HAP-1 (cell line): ENCODE measurements at regions not wholly inside any gene's neighbourhood (a gene's known extent, or its start where the extent isn't known, plus 50 kb on each side); places are given as distances from the start of the nearest gene placed in this dataset.
"Not testable (repeated sequence)": the region's sequence is repeated elsewhere in the genome, so short reads cannot be mapped to it uniquely, and the experiment has no call there.

Experiments used
- DNase-seq, 2 experiments: peaks; one replicate each; pipeline ENCODE4 v3.0.0-alpha.2; 2016 to 2020; ENCODE audit warnings: low spot score in 2 of 2
- H3K27me3 ChIP-seq: fragments of 250-450 bp; sonication (Bioruptor Pico); 2 replicates; pipeline ENCODE4 v1.5.1; 2020; ENCODE audit warnings: low read depth, mild to moderate bottlenecking, moderate library complexity
- H3K36me3 ChIP-seq: fragments of 250-450 bp; sonication (Bioruptor Pico); replicated peaks from 2 replicates; pipeline ENCODE4 v1.5.1; 2020; ENCODE audit warnings: mild to moderate bottlenecking
- H3K4me1 ChIP-seq: fragments of 250-450 bp; sonication (Bioruptor Pico); 2 replicates; pipeline ENCODE4 v1.5.1; 2020; ENCODE audit warnings: mild to moderate bottlenecking
- H3K4me3 ChIP-seq: fragments of 250-450 bp; sonication (Bioruptor Pico); 2 replicates; pipeline ENCODE4 v1.5.1; 2020; ENCODE audit warnings: mild to moderate bottlenecking, moderate library complexity
- H3K9me3 ChIP-seq: fragments of 250-450 bp; sonication (Bioruptor Pico); 2 replicates; pipeline ENCODE4 v1.5.1; 2020; ENCODE audit warnings: mild to moderate bottlenecking, moderate library complexity
- in situ Hi-C: fragments of 300-500 bp; cut with MboI; formaldehyde crosslinking; loops from 3 replicates; pipeline ENCODE4 v1.14.3; 2020; ENCODE audit warnings: low sequenced_read_pairs, inconsistent platforms, mixed read lengths

DNA sequence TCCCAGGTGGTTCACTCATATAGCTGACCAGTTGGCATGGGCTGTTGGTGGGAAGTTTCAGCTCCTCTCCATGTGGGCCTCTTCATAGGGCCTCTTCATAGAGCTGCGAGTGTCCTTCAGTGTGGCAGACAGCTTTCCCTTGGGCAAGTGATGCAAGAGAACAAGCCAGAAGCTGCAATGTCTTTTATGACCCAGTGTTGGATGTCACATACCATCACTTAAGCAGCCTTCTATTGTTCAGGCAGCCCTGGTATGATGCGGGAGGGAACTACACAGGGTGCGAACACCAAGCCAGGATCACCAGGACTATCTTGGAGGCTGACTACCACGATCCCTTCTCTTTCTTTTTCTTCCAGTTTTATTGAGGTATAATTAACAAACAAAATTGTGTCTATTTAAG, 126.5 kb upstream of the ITGA6 start:
- in situ Hi-C loops = no loop called here
- no peaks in the 10 kb centered on the region for H3K36me3 ChIP-seq
- no peaks in the 10 kb centered on the region for H3K9me3 ChIP-seq
- no peak overlapping the region for H3K4me3 ChIP-seq
- peaks cover 5% of the 10 kb centered on the region for H3K4me1 ChIP-seq
- no peak for DNase-seq
- peaks cover 21% of the 10 kb centered on the region for H3K27me3 ChIP-seq

DNA sequence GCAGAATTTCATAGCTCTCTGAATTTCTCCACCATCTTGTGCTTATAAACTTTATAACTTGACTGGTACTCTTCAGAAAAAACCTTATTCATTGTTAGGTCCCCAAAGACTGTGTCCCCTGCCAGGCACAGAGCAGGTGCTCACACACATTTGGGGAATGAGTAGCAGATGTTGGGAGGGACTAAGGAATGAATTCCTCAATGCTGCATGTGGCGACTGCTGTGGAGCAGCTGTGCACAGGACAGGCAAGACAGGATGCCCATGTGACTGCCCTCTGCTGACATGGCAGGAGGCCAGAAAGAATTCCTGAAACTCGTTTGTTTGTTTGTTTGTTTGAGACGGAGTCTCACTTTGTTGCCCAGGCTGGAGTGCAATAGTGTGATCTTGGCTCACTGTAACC, 122.3 kb upstream of the ITGA6 start:
- Histone ChIP-seq H3K4me1 (no peaks in the 10 kb centered on the region), H3K4me3 (no peak overlapping the region), H3K9me3 (no peaks in the 10 kb centered on the region), H3K36me3 (no peaks in the 10 kb centered on the region), H3K27me3 (0 out of 2 replicates have a peak, but pooled peaks cover 5% of the 10 kb centered on the region)
- DNase-seq = no peak
- in situ Hi-C loops = no loop called here

DNA sequence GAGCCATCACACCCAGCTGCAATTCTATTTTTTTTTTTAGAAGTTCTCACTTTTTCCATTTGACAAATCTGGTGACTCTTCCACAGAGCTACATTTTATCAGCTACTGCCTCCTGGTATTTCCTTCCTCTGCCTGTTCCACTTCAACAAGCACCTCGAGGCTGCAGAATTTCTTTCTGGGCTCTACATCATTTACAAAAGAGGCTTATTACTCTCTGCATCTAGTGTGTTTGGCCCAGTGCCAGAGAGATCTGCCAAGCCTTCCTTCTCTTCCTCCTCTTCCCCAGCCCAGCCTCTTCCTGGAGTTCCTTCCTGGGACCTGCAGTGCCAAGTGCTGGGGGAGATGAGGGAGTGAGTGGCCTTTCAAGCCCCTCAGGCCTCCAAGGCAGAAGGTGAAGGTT, 119.6 kb upstream of the ITGA6 start:
- in situ Hi-C loops = no loop called here
- no peaks in the 10 kb centered on the region for H3K36me3 ChIP-seq
- H3K9me3 ChIP-seq = no peaks in the 10 kb centered on the region
- no peaks in the 10 kb centered on the region for H3K27me3 ChIP-seq
- peak in 1 of 2 experiments; percentile 21 for DNase-seq
- no peak overlapping the region for H3K4me3 ChIP-seq
- no peaks in the 10 kb centered on the region for H3K4me1 ChIP-seq

DNA sequence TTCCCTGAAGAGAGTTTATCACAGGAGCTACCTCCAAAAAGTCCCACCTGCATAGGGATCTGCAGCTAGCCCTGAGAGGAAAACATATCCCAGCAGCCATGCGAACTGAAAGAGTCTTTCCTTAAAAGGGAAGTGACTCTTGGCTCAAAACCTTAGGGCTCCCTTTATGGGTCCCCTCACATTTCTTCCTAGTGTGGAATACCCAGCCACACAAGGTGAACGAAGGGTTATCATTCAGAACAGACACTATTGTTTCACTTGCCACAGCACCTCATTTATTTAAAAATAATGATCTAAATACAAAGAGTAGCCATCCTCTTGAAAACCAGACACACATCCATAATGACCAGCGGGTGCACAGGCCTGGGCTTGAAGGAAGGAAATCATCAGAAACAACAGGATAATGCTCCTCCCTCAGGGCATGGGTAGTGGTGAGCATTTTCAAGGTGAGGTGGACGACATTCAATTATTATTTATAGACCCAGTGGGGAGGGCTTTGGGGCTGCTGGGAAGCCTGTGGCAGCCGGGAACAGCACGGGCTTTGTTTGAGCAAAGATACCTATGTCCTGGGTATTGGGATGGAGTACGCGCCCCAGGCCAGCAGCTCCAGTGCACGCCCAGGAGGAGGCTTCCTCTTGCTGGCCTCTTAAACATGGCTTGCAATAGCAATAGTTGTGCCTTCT, 119.0 kb upstream of the ITGA6 start:
- Histone ChIP-seq H3K9me3 (no peaks in the 10 kb centered on the region), H3K4me1 (no peaks in the 10 kb centered on the region), H3K27me3 (no peaks in the 10 kb centered on the region), H3K4me3 (no peak overlapping the region), H3K36me3 (no peaks in the 10 kb centered on the region)
- in situ Hi-C loops = no loop called here
- DNase-seq = no peak

DNA sequence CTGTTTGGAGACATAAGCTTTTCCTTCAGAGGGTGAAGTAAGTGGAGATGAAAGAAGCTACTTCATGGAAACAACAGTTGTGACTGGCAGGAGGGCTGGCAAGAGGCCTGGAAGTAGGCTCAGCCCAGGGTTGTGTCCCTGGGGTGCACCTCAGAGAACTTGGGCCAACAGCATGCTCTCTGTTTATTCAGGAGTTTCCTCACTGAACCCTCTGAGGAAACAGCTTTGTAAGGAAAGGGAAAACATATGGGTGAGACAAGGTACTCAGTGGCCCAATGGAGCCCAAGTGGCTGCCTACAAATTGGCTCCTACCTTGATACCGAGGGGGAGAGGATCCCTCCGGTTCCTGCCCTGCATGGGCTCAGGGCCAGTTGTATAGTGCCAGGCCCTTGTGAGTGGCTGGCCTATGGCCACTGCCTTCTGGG, 115.5 kb upstream of the ITGA6 start:
- Histone ChIP-seq H3K4me3 (no peak overlapping the region), H3K9me3 (no peaks in the 10 kb centered on the region), H3K27me3 (no peaks in the 10 kb centered on the region), H3K4me1 (no peaks in the 10 kb centered on the region), H3K36me3 (no peaks in the 10 kb centered on the region)
- no peak for DNase-seq
- in situ Hi-C loops = no loop called here

DNA sequence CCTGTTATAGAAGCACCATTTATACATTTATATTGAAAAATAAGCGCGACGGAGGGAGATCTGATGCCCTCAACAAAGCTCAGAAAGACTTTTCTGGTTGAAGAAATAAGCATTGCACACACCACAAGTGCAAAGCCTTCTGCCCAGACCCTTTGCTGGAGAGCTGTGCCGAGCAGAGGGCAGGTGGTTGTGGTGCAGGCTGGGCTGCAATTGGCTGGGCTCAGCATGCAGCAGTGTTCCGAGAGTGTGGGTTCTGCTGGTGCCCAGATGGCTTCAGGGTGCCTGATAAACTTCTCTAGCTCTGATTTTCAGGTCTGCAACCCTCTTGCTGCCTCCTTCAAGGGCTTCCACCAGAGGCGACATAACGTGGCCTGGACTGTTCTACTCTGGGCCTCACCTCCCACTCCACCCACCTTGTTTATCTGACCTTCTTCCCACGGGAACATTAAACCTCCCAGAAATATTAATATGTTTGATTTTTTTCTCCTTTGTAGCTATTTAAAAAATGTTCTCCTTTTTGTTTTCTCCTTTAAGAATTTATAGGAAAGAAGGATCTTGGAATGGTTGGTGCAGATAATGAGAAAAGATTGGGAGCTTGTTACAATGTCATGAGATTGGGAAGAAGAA, 113.6 kb upstream of the ITGA6 start:
- Histone ChIP-seq H3K4me1 (no peaks in the 10 kb centered on the region), H3K4me3 (no peak overlapping the region), H3K27me3 (no peaks in the 10 kb centered on the region), H3K36me3 (no peaks in the 10 kb centered on the region), H3K9me3 (no peaks in the 10 kb centered on the region)
- in situ Hi-C loops = no loop called here
- no peak for DNase-seq

DNA sequence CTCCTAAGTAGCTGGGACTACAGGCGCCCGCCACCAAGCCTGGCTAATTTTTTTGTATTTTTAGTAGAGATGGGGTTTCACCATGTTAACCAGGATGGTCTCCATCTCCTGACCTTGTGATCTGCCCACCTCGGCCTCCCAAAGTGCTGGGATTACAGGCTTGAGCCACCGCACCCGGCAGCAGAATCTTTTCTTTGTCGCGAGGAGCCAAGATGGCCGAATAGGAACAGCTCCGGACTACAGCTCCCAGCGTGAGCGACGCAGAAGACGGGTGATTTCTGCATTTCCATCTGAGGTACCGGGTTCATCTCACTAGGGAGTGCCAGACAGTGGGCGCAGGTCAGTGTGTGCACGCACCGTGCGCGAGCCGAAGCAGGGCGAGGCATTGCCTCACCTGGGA, 112.3 kb upstream of the ITGA6 start:
- H3K4me3 ChIP-seq, in situ Hi-C loops, H3K9me3 ChIP-seq, DNase-seq, H3K27me3 ChIP-seq, H3K4me1 ChIP-seq, H3K36me3 ChIP-seq: not testable (repeated sequence)

DNA sequence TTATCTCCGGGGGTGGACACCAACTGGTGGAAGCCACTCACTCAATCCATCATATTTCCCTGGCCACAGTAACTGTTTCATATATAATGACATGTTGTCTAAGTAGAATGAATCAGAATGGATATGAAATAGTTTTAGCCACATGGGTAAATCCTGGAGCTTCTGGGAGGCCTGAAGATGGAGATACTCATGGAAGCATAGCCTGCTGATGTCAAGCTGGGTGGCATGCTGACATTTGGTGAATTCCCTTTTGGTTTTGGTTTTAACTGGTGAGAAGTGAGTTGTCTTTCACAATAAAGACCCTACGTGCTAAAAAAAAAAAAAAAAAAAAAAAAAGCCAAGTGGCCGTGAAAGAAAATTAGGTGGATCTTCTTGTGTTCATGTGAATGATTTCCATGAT, 105.3 kb upstream of the ITGA6 start:
- no peak for DNase-seq
- Histone ChIP-seq H3K9me3 (peaks cover 4% of the 10 kb centered on the region; the same call in 1 of the 2 replicates), H3K27me3 (no peaks in the 10 kb centered on the region), H3K36me3 (no peaks in the 10 kb centered on the region), H3K4me1 (no peaks in the 10 kb centered on the region), H3K4me3 (no peak overlapping the region)
- in situ Hi-C loops = no loop called here

DNA sequence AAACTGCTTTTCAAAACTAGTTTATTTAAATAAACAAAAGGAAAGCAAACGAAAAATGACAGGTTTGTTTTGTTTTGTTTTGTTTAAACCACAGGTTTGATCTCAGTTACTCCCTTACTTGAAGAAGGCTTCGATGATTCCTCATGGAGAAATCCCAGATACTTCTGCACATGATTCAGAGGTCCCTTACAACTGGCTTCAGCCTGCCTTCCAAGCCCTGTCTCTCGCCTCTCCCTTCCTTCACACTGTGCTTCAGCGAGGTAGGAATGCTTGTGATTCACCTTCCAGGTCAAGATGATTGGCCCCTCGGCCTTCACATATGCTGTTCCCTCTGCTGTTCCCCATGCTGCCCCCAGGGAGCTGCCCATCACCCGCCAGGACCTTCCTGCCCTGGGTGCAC, 104.1 kb upstream of the ITGA6 start:
- no peaks in the 10 kb centered on the region for H3K36me3 ChIP-seq
- in situ Hi-C loops = no loop called here
- peaks cover 4% of the 10 kb centered on the region; the same call in 1 of the 2 replicates for H3K9me3 ChIP-seq
- DNase-seq = no peak
- no peaks in the 10 kb centered on the region for H3K4me1 ChIP-seq
- H3K4me3 ChIP-seq = no peak overlapping the region
- H3K27me3 ChIP-seq = no peaks in the 10 kb centered on the region

DNA sequence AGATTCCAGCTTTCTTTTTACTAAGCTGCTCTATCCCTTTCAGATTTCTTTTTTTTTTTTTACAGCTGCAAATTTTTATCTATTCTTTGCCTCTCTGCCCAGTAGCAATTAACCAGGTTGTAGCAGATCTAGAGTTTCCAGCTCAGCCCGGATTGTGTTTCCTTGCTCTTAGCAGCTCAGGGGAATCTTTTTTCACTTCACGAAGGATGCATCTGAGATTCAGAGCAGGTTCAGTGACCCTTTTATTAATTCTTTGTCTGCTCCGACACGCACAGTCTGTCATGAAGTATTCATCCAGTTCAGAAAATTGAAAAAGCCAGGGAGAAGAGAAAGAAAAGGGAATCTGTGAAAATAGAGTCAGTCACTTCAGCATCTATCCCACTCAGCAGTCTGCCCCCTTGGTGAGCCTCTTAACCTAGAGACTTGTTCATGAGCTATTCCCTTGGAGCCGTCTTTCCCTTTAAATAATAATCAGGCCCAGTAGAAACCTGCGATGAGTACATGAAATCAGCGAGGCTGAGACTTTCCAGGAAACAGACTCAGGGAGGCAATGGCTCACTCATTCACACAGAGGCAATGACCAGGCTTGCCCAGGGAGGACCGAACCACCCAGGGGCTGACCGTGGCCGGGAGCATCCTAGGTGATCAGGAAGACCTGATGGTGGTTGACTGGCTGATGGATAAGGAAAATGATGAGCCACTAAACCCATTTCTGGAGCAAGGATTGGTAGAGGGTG, 103.4 kb upstream of the ITGA6 start:
- no peak overlapping the region for H3K4me3 ChIP-seq
- in situ Hi-C loops = no loop called here
- H3K4me1 ChIP-seq = no peaks in the 10 kb centered on the region
- DNase-seq = no peak
- H3K27me3 ChIP-seq = no peaks in the 10 kb centered on the region
- no peaks in the 10 kb centered on the region for H3K36me3 ChIP-seq
- peaks cover 4% of the 10 kb centered on the region; the same call in 1 of the 2 replicates for H3K9me3 ChIP-seq

DNA sequence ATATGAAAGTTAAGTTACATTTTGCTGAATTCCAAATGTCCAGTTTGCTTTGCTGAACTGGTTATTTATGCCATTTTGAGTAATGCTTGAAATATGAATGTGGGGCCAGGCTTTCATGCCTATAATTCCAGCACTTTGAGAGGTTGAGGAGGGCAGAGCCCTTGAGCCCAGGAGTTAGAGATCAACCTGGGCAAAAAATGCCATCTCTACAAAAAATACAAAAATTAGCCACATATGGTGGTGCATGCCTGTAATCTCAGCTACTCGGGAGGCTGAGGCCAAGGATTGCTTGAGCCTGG, 101.2 kb upstream of the ITGA6 start:
- in situ Hi-C loops = no loop called here
- Histone ChIP-seq H3K9me3 (peaks cover 4% of the 10 kb centered on the region; the same call in 1 of the 2 replicates), H3K4me3 (no peak overlapping the region), H3K4me1 (no peaks in the 10 kb centered on the region), H3K36me3 (no peaks in the 10 kb centered on the region), H3K27me3 (no peaks in the 10 kb centered on the region)
- no peak for DNase-seq

DNA sequence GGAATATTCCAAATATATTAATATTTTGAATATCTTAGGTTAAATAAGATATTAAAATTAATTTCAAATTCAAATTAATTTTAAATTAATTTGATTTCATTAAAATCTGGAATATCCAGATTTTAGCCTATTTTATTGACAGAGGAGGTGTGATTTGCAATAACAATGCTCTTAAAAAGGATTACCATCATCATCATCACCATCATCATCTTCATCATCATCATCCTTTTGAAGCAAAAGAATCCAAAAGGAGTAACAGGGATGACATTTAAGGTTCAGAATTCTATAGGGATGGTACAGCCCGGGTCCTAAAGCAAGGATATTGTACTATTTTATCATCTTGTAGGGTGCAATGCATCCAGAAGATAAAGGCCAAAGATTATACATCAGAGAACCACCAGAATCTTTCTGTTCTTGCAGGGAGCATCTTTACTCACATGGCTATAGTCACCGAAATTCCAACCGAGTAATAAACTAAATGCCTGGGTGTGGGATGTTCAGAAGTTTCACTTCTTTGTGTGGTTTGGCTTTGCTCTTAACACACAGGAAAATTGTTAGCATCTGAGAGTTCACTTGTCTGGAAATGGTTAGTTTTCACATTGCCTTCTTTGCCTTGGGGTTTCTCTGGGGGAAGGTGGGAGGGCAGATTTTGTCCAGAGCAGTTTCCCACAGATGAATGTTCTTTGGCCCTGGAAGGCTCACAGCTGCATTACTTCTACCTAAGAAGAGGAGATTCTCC, 99.1 kb upstream of the ITGA6 start:
- H3K4me1 ChIP-seq = no peaks in the 10 kb centered on the region
- no peaks in the 10 kb centered on the region for H3K36me3 ChIP-seq
- H3K27me3 ChIP-seq = no peaks in the 10 kb centered on the region
- H3K4me3 ChIP-seq = no peak overlapping the region
- H3K9me3 ChIP-seq = no peaks in the 10 kb centered on the region
- in situ Hi-C loops = no loop called here
- no peak for DNase-seq

DNA sequence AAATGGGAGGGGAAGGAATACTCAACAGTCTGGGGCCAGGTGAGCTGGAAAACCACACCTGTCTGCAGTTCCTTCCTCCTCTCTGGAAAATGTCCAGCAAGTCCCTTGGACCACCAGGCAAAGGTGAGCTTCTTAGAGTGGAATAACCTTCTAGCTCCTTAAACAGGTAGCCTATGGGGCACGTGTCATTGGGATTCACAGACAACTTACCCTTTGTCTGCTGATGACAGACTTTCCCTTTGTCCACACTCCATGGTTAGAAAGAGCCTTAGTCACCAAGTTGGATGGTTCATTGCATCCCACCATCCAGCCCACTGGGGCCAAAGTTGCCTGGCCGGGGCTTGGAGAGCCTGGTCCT, 98.0 kb upstream of the ITGA6 start:
- Histone ChIP-seq H3K36me3 (no peaks in the 10 kb centered on the region), H3K9me3 (no peaks in the 10 kb centered on the region), H3K4me1 (no peaks in the 10 kb centered on the region), H3K27me3 (no peaks in the 10 kb centered on the region), H3K4me3 (no peak overlapping the region)
- in situ Hi-C loops = no loop called here
- DNase-seq = no peak
